GM11168 (cell line): ENCODE measurements at regions not wholly inside any gene's neighbourhood (a gene's known extent, or its start where the extent isn't known, plus 50 kb on each side); places are given as distances from the start of the nearest gene placed in this dataset.

Experiments
- in situ Hi-C: fragments of 300-500 bp; cut with MboI; formaldehyde crosslinking; loops from one replicate; pipeline ENCODE4 v1.12.0; 2022; ENCODE audit warnings: low sequenced_read_pairs; ENCODE audit not compliant: unreplicated experiment

DNA sequence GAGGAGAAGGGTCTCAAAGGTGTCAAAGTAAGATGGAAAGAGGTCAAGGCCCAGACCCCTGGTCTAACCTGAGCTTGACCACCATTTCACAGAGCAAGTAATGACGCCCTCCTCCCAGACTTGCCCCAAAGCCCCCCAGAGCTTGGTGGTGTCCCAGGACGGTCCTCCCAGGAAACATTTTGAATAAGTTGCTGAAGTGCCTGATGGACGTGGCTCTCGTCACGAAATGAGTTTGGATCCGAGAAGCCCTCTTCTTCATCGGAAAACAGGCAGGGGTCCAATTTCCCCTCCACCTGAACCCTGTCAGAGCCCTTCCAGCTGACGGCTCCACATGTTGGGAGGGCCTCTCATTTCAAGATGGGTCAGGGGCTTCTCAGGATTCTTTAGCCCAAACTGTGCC is 54.5 kb upstream of the TPM4 start:
- in situ Hi-C loops = no loop called here

DNA sequence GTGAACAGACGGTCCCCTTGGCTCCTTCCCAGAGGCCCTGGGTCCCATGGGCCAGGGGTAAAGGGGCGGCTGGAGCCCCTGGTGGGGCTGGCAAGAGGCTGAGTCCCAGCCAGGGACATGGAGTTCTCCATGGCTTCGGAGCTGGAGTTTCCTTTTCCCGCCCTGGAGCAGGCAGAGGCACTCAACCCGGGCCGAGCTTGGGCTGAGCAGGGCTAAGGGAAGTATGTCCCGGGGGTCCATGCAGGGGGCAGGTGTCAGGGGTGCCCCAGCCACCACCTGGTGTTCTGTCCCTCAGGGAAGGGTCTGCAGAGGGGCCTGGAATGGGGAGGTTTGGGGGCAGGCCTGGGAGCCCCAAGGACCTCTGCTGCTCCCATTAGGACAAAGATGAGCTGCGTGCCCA is 54.0 kb upstream of the TPM4 start:
- in situ Hi-C loops = no loop called here

DNA sequence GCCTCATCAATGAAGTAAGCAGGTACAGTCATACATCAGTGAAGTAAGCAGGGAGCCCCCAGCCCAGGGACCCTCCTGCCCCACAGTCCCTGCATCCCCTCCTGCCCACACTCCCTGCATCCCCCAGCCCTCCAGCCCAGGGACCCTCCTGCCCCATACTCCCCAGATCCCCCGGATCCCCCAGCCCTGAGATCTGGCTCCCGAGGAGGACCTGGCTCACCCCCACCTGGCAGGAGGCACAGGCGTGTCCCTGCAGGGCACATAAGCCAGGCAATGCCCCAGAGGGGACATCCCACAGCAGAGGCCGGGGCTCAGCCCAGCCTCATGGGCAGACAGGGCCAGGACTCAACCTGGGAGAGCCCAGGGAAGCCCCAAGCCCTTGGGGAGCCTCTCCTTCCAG is 53.6 kb upstream of the TPM4 start:
- in situ Hi-C loops = no loop called here

DNA sequence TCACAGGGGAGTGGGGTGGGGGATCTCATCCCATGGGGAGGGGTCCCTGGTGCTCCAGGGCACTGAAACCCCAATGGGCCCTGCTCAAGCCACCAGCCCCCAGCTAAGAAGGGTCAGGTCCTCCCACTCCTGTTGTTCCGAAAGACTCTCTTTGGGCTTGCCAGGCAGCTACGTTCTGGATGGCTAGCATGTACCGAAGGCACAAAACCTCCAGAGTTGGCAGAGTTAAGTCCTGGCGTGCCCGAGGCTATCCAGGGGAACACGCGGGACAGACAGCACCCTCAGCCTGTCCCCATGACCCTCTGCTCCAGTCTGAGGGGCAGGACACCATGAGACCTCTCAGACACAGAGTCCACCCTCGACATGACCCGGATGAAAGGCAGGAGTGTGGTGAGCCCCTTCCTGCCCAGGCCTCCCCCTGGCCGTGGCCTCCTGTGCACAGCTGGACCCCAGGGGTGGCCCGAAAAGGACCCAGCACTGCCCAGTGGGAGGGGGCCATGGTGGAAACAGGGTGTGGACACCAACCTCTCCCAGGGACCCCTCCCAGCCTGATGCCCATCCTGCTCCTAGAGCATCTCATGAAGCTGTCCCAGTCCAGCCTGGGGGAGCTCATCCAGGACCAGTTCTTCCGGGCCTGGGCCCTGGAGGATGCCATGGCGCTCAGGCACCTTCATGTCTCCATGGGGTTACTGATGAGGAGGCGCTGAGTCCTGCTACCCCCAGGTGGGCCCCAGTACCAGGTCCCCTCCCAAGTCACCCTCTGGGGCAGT is 53.0 kb upstream of the TPM4 start:
- in situ Hi-C loops = no loop called here

DNA sequence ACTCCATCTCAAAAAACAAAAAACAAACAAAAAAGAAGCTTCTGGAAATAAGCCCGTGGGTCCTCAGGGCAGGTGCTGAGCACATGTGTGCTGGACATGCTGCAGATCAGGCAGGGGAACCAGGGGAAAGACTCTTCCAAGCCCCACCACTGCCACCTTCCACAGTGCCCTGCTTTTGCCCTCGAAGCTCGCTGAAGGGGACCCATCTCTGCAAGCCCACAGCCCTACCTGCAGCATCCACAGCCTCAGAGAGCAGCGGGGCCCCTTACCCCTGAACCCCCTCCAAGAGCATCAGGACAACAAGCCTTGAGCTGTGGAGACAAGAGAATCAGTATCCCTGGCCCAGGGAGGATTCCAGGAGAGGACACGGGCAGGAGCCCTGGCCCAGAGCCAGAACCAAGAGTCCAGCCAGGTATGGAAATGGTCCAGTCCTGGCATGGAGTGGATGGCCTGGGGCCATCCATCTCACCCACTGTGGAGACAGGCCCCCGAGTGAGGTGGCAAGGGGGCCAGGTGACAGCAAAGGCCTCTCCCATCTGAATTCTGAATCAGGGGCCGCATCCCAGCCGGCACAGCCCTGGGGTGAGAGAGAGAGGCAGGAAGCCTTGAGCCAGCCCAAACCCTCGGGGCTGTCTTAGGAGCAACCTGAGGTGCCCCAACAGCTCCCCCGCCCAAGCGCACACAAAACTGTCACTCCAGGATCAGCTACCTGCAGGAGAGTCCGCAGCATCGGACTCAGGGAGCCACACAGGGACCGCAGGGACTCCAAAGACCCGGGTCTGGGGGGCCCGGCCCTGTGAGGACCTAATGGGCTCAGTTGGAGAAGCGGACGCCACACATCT is 51.8 kb upstream of the TPM4 start:
- in situ Hi-C loops = loop anchor here (25.0 kb wide), 1 partner anchor 363 kb away; no protein-coding TSS in a partner anchor

DNA sequence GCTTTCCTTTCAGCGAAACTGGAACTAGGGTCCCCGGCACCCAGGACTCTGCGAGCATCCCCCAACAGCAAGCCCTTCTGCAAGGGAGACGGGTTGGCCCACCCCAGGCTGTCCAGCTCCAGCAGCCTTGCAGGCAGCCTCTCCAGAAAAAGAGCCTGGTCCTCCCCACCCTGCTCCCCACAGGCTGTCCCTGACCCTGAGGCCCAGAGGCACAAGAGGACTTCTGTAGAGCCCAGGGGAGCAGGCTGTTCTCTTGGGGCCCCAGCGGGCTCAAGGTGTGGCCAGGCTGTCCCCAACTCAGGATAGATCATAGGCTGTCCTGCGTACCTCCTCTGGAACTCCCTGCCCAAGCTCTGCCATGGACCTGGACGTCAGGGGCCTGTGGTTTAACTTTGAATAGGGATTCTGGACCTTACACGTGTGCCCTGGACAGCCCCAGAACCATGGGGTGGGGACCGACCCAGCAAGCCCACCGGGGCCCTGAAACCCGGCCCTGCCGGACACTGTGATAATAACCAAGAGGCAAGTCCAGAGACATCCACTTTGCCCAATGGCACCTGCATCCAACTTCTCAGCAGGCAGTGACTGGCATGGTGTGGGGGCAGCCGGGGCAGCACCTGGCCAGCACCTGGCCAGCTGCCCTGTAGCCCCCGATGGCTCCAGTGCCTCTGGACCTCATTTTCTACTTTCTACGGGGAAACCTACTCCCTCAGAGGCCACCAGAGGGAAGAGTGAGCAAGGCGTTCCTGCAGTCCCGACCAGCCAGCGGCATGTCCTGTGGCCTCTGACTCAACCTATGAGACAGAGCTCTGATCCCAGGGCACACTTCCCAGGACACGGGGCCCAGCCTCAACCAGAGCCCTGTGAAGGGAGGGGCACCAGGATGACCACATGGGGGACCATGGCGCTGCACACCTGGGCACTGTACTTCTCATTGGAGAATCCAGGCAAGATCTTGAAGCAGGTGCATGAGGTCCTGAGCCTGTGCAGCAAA is 50.9 kb upstream of the TPM4 start:
- in situ Hi-C loops = loop anchor here (25.0 kb wide), 1 partner anchor 362 kb away; no protein-coding TSS in a partner anchor

DNA sequence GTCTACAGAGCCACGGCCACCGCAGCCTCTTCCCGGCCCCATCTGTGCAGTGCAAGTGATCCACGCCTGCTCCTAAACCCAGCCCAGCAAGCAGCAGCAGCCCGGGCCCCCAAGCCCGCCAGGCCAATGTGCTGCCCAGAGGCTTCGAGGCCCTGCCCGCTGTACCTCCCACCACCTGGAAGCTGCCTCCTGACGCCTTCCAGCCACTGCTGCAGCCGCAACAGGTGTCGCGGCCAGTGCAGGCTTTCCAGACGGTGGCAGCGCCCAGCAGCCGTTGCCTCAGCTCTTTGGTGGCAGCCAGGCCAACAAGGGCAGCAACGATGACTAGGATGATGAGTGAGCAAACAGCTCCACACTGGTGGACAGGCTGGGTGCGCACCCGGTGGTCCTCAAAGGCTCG is 50.2 kb upstream of the TPM4 start:
- in situ Hi-C loops = loop anchor here (25.0 kb wide), 1 partner anchor 361 kb away; no protein-coding TSS in a partner anchor
